IMR-90 (cell line): ENCODE measurements at regions not wholly inside any gene's neighbourhood (a gene's known extent, or its start where the extent isn't known, plus 50 kb on each side); places are given as distances from the start of the nearest gene placed in this dataset.

ENCODE experiments used
- ATAC-seq: fragments of 200-7000 bp; cut with Tn5 transposase; 2 replicates; pipeline ENCODE4 v1.9.1; 2020; ENCODE audit warnings: low read depth, mild to moderate bottlenecking, moderate library complexity
- BruUV-seq: library from RNA; stranded (reverse); fragments of 400-500 nt; replicated peaks from 2 replicates; lab custom pipeline; 2021; lab: Mats Ljungman, UMichigan
- CTCF ChIA-PET: fragments of 300-600 bp; formaldehyde crosslinking; extraction: SDS; loops from one replicate; lab custom pipeline; 2021; ENCODE audit warnings: antibody characterized with exemption; lab: Yijun Ruan, JAX
- POLR2A ChIA-PET: fragments of 300-600 bp; sonication (Branson Sonifier 250); formaldehyde crosslinking; loops from one replicate; lab custom pipeline; 2022; ENCODE audit warnings: antibody characterized with exemption; ENCODE audit not compliant: unreplicated experiment; lab: Charles Lee
- DNase-seq: peaks from one replicate; pipeline ENCODE4 v3.0.0; 2013
- H2AFZ ChIP-seq: replicated peaks from 2 replicates; pipeline ENCODE3; 2013; ENCODE audit warnings: low read length, mild to moderate bottlenecking; ENCODE audit not compliant: poor library complexity
- H2AK5ac ChIP-seq: 2 replicates; pipeline ENCODE4 v1.6.1; 2013; ENCODE audit warnings: low read depth, low read length, inconsistent platforms
- H2AK9ac ChIP-seq: replicated peaks from 2 replicates; pipeline ENCODE3; 2013; ENCODE audit warnings: mild to moderate bottlenecking, low read depth, low read length, moderate library complexity; ENCODE audit not compliant: poor library complexity
- H2BK120ac ChIP-seq: 2 replicates; pipeline ENCODE4 v1.6.1; 2013; ENCODE audit warnings: low read depth, low read length, inconsistent platforms
- H2BK15ac ChIP-seq: 3 replicates; pipeline ENCODE4 v1.6.1; 2013; ENCODE audit warnings: low read depth, low read length, inconsistent platforms
- H2BK20ac ChIP-seq: 2 replicates; pipeline ENCODE4 v1.6.1; 2013; ENCODE audit warnings: low read depth, mild to moderate bottlenecking, inconsistent platforms, low read length, moderate library complexity
- H2BK5ac ChIP-seq: 2 replicates; pipeline ENCODE4 v1.6.1; 2013; ENCODE audit warnings: mild to moderate bottlenecking, low read depth, low read length, inconsistent platforms; ENCODE audit not compliant: poor library complexity, severe bottlenecking
- H3K14ac ChIP-seq: replicated peaks from 2 replicates; pipeline ENCODE4 v1.6.1; 2013; ENCODE audit warnings: low read depth, low read length, inconsistent platforms
- H3K18ac ChIP-seq: 2 replicates; pipeline ENCODE4 v1.6.1; 2013; ENCODE audit warnings: low read depth, low read length, control low read depth
- H3K23ac ChIP-seq: 2 replicates; pipeline ENCODE4 v1.6.1; 2013; ENCODE audit warnings: low read depth, low read length, inconsistent platforms
- H3K27ac ChIP-seq: 2 replicates; pipeline ENCODE4 v1.5.1; 2013; ENCODE audit warnings: mild to moderate bottlenecking, control low read depth, low read length; ENCODE audit not compliant: insufficient read depth
- H3K27me3 ChIP-seq: 2 replicates; pipeline ENCODE4 v1.6.1; 2013; ENCODE audit warnings: low read length; ENCODE audit not compliant: control insufficient read depth, insufficient read depth
- H3K36me3 ChIP-seq: 2 replicates; pipeline ENCODE4 v1.6.1; 2013; ENCODE audit warnings: low read length, mixed read lengths; ENCODE audit not compliant: control insufficient read depth, insufficient read depth
- H3K4ac ChIP-seq: 2 replicates; pipeline ENCODE4 v1.6.1; 2013; ENCODE audit warnings: low read depth, low read length, inconsistent platforms
- H3K4me1 ChIP-seq: 2 replicates; pipeline ENCODE4 v1.6.1; 2013; ENCODE audit warnings: low read length, mixed read lengths; ENCODE audit not compliant: control insufficient read depth, insufficient read depth
- H3K4me2 ChIP-seq: 2 replicates; pipeline ENCODE4 v1.6.1; 2013; ENCODE audit warnings: low read depth, mild to moderate bottlenecking, control low read depth, low read length, moderate library complexity
- H3K4me3 ChIP-seq: 2 replicates; pipeline ENCODE4 v1.5.1; 2013; ENCODE audit warnings: low read depth, mild to moderate bottlenecking, control low read depth, low read length, moderate library complexity; ENCODE audit not compliant: insufficient read depth
- H3K56ac ChIP-seq: 2 replicates; pipeline ENCODE4 v1.6.1; 2013; ENCODE audit warnings: low read length, inconsistent platforms; ENCODE audit not compliant: insufficient read depth; ENCODE audit errors: extremely low read depth
- H3K79me1 ChIP-seq, 2 experiments: 2 replicates each; pipeline ENCODE4 v1.6.1; 2013; ENCODE audit warnings: low read length in 2 of 2, inconsistent platforms in 1 of 2, low read depth in 1 of 2
- H3K9ac ChIP-seq: 2 replicates; pipeline ENCODE4 v1.6.1; 2013; ENCODE audit warnings: low read depth, low read length, control low read depth
- H3K9me1 ChIP-seq: 2 replicates; pipeline ENCODE4 v1.6.1; 2013; ENCODE audit warnings: low read length, inconsistent platforms; ENCODE audit not compliant: insufficient read depth
- H3K9me3 ChIP-seq: 2 replicates; pipeline ENCODE4 v1.6.1; 2013; ENCODE audit warnings: low read length; ENCODE audit not compliant: control insufficient read depth, insufficient read depth
- H4K20me1 ChIP-seq: 2 replicates; pipeline ENCODE4 v1.6.1; 2013; ENCODE audit warnings: low read length, inconsistent platforms; ENCODE audit not compliant: insufficient read depth
- H4K5ac ChIP-seq: 2 replicates; pipeline ENCODE4 v1.6.1; 2013; ENCODE audit warnings: mild to moderate bottlenecking, low read depth, low read length, control low read depth
- H4K8ac ChIP-seq, 2 experiments: 2 replicates each; pipeline ENCODE4 v1.6.1; 2013; ENCODE audit warnings: low read depth in 2 of 2, low read length in 2 of 2, control low read depth in 1 of 2, inconsistent platforms in 1 of 2
- H4K91ac ChIP-seq: 2 replicates; pipeline ENCODE4 v1.6.1; 2013; ENCODE audit warnings: low read depth, low read length, inconsistent platforms; ENCODE audit not compliant: insufficient read depth
- BHLHE40 ChIP-seq: fragments of 150-350 bp; IDR thresholded peaks from 2 replicates; pipeline ENCODE4 v1.6.1; 2016; ENCODE audit warnings: mild to moderate bottlenecking, low read depth, low read length
- CEBPB ChIP-seq: IDR thresholded peaks from 2 replicates; pipeline ENCODE4 v1.6.1; 2012; ENCODE audit warnings: low read depth, low read length, improper control_type of control experiment
- CTCF ChIP-seq: conservative IDR thresholded peaks from 2 replicates; pipeline ENCODE4 v1.5.1; 2012; ENCODE audit warnings: mild to moderate bottlenecking, low read depth, low read length, improper control_type of control experiment
- MAFK ChIP-seq: IDR thresholded peaks from 2 replicates; pipeline ENCODE4 v1.6.1; 2012; ENCODE audit warnings: low read depth, low read length, improper control_type of control experiment
- MXI1 ChIP-seq: IDR thresholded peaks from 2 replicates; pipeline ENCODE4 v1.6.1; 2012; ENCODE audit warnings: low read depth, mild to moderate bottlenecking, low read length, moderate library complexity, borderline replicate concordance
- RAD21 ChIP-seq: IDR thresholded peaks from 2 replicates; pipeline ENCODE4 v1.6.1; 2012; ENCODE audit warnings: low read length, improper control_type of control experiment
- SMC3 ChIP-seq: fragments of 150-350 bp; IDR thresholded peaks from 2 replicates; pipeline ENCODE4 v1.6.1; 2016; ENCODE audit warnings: low read depth, mild to moderate bottlenecking, antibody characterized with exemption, low read length, moderate library complexity
- WGBS, 2 experiments: methylation state at CpG; one replicate each; pipeline versions ENCODE4 v1.1.5 to v1.1.7; 2013; ENCODE audit warnings: missing lambda C conversion rate in 2 of 2; ENCODE audit not compliant: insufficient read length in 1 of 2; ENCODE audit errors: extremely low coverage in 2 of 2; 5-methylcytosine and 5-hydroxymethylcytosine counted together
- dilution Hi-C: fragments of 300-500 bp; cut with HindIII; formaldehyde crosslinking; loops from one replicate; pipeline ENCODE4 v1.14.3; 2018; ENCODE audit warnings: low sequenced_read_pairs; ENCODE audit not compliant: unreplicated experiment
- in situ Hi-C: fragments of 300-500 bp; cut with MboI; formaldehyde crosslinking; loops from 3 replicates; pipeline ENCODE4 v1.14.3; 2019; ENCODE audit warnings: low sequenced_read_pairs, inconsistent platforms, mixed read lengths
- intact Hi-C: fragments of 100-400 bp; cut with micrococcal nuclease; formaldehyde crosslinking; loops from 2 replicates; pipeline ENCODE4 v1.10.0; 2022

- H3K27me3 ChIP-seq, result no peaks in the 10 kb centered on the region; the same call in 1 of the 2 replicates
- no peaks in the 10 kb centered on the region for H3K79me1 ChIP-seq
- no peak overlapping the region for H3K56ac ChIP-seq
- no peaks in the 10 kb centered on the region for H3K9me3 ChIP-seq
- no peaks in the 10 kb centered on the region for H3K36me3 ChIP-seq
- no peak overlapping the region for H3K18ac ChIP-seq
- dilution Hi-C loops, result no loop called here
- ChIA-PET CTCF (interaction anchor here (1.2 to 1.4 kb wide), 2 partner anchors 10 to 18 kb away, joined by 3 to 4 read pairs; no protein-coding TSS in a partner anchor), POLR2A (no interaction called here)
- no peak overlapping the region for H2BK20ac ChIP-seq
- H4K8ac ChIP-seq, result no peak overlapping the region
- H3K23ac ChIP-seq, result no peak overlapping the region
- no peak overlapping the region for H3K4me3 ChIP-seq
- no peaks in the 10 kb centered on the region for H3K9me1 ChIP-seq
- no peak overlapping the region for H4K5ac ChIP-seq
- ATAC-seq (no peak), DNase-seq (no peak)
- no peak overlapping the region for H3K14ac ChIP-seq
- no peak overlapping the region for H3K27ac ChIP-seq
- no peak overlapping the region for H2BK120ac ChIP-seq
- no TSS peak for BruUV-seq
- H3K9ac ChIP-seq, result no peak overlapping the region
- no peaks in the 10 kb centered on the region for H3K4me1 ChIP-seq
- H3K4me2 ChIP-seq, result no peak overlapping the region
- H2AK9ac ChIP-seq, result no peak overlapping the region
- no peak overlapping the region for H2AFZ ChIP-seq
- WGBS, 2 experiments, result no CpG with 5 or more reads among the region's 4 CpGs
- in situ Hi-C loops, result no loop called here
- H2AK5ac ChIP-seq, result no peak overlapping the region
- TF ChIP-seq RAD21 (no peak), BHLHE40 (no peak), MAFK (no peak), CTCF (no peak), CEBPB (no peak), SMC3 (no peak), MXI1 (no peak)
- H4K91ac ChIP-seq, result no peak overlapping the region
- H2BK15ac ChIP-seq, result no peak overlapping the region
- intact Hi-C loops, result no loop called here
- no peaks in the 10 kb centered on the region for H4K20me1 ChIP-seq
- H2BK5ac ChIP-seq, result no peak overlapping the region
- H3K4ac ChIP-seq, result no peak overlapping the region
These were observed 80.6 kb upstream of the TBC1D5 start for GRCh38 chr3:17823036-17823435.
